ENCODE measurements at regions not wholly inside any gene's neighbourhood (a gene's known extent, or its start where the extent isn't known, plus 50 kb on each side); places are given as distances from the start of the nearest gene placed in this dataset.

GRCh38 chr5:74289691-74290090 is 350.8 kb downstream of the ENC1 start:
- no peaks in the 10 kb centered on the region for H3K36me3 ChIP-seq (ENCODE audit: control insufficient read depth in 2 of 2, extremely low read depth in 1 of 2, insufficient read depth in 2 of 2, low read length in 2 of 2)
- no peak overlapping the region for H3K9ac ChIP-seq (replicated peaks; ENCODE audit: extremely low read depth, insufficient read depth, low read length)
- no peaks in the 10 kb centered on the region for H3K79me2 ChIP-seq (ENCODE audit: control insufficient read depth, insufficient read depth, low read length)
- intact Hi-C loops (cut with micrococcal nuclease) = no loop called here
- CTCF ChIA-PET = interaction anchor here (0.9 to 2.5 kb wide), 3 partner anchors 8 to 351 kb away, joined by 3 to 6 read pairs (median 6); partner anchors contain the start of gene ENC1
- POLR2A ChIA-PET = no interaction called here
- FAIRE-seq (no peak), DNase-seq (ENCODE audit: low read depth, low spot score) (no peak)
- no peak overlapping the region for H2AFZ ChIP-seq (ENCODE audit: low read depth, low read length)
- H3K9me3 ChIP-seq (replicated peaks; ENCODE audit: control insufficient read depth, insufficient read depth, low read length) = no peaks in the 10 kb centered on the region
- H3K4me2 ChIP-seq (ENCODE audit: insufficient read depth, low read length) = no peak overlapping the region
- no TSS peak for BruUV-seq (replicated peaks)
- TF ChIP-seq JUN (IDR thresholded peaks at IDR 0.05; ENCODE audit: borderline replicate concordance, insufficient read depth, insufficient read length, low read depth) = no peak
- no peaks in the 10 kb centered on the region for H3K4me1 ChIP-seq (ENCODE audit: control insufficient read depth, extremely low read depth, insufficient read depth, low read length)
- no peaks in the 10 kb centered on the region for H4K20me1 ChIP-seq (replicated peaks; ENCODE audit: control insufficient read depth, extremely low read depth, insufficient read depth, low read length)
- dilution Hi-C loops (cut with MboI; ENCODE audit: extremely low pct_ligation_motif_present, low sequenced_read_pairs) = no loop called here
- no peaks in the 10 kb centered on the region for H3K9me1 ChIP-seq (replicated peaks; ENCODE audit: control insufficient read depth, extremely low read depth, insufficient read depth, low read length)
- no peak overlapping the region for H3K27ac ChIP-seq (ENCODE audit: insufficient read depth, low read depth, low read length)
- peaks cover 31 to 32% of the 10 kb centered on the region in 2 experiments for H3K27me3 ChIP-seq (ENCODE audit: control insufficient read depth in 2 of 2, insufficient read depth in 2 of 2, low read length in 2 of 2)
- H3K4me3 ChIP-seq (replicated peaks in 1 of 3; ENCODE audit: insufficient read depth in 1 of 3, low read depth in 1 of 3, low read length in 3 of 3) = no peak overlapping the region

- H3K9me3 ChIP-seq (replicated peaks; ENCODE audit: control insufficient read depth, insufficient read depth, low read length) = no peaks in the 10 kb centered on the region
- no peak overlapping the region for H3K9ac ChIP-seq (replicated peaks; ENCODE audit: extremely low read depth, insufficient read depth, low read length)
- dilution Hi-C loops (cut with MboI; ENCODE audit: extremely low pct_ligation_motif_present, low sequenced_read_pairs) (no loop called here), intact Hi-C loops (cut with micrococcal nuclease) (no loop called here)
- H3K4me2 ChIP-seq (ENCODE audit: insufficient read depth, low read length) = no peak overlapping the region
- H2AFZ ChIP-seq (ENCODE audit: low read depth, low read length) = no peak overlapping the region
- no peak overlapping the region for H3K27ac ChIP-seq (ENCODE audit: insufficient read depth, low read depth, low read length)
- H4K20me1 ChIP-seq (replicated peaks; ENCODE audit: control insufficient read depth, extremely low read depth, insufficient read depth, low read length) = no peaks in the 10 kb centered on the region
- no peak for TF ChIP-seq JUN (IDR thresholded peaks at IDR 0.05; ENCODE audit: borderline replicate concordance, insufficient read depth, insufficient read length, low read depth)
- TF ChIP-seq CTCF (IDR thresholded peaks at IDR 0.05; ENCODE audit: extremely low read depth in 1 of 2, insufficient read depth in 1 of 2, low read depth in 1 of 2, low read length in 2 of 2) = no peak
- TF ChIP-seq FOS (IDR thresholded peaks at IDR 0.05; ENCODE audit: borderline replicate concordance, insufficient read depth, low read length) = no peak
- TF ChIP-seq MAX (IDR thresholded peaks at IDR 0.05; ENCODE audit: insufficient read depth, insufficient read length) = no peak
- no peak for TF ChIP-seq GATA2 (IDR thresholded peaks at IDR 0.05; ENCODE audit: insufficient read depth, insufficient read length, low read depth, low read length)
- no peak for TF ChIP-seq EZH2 (IDR thresholded peaks at IDR 0.05; ENCODE audit: borderline replicate concordance, low read depth, low read length, severe bottlenecking)
- TF ChIP-seq POLR2A (IDR thresholded peaks at IDR 0.05; ENCODE audit: low read depth, low read length) = no peak
- no peak for TF ChIP-seq MYC (IDR thresholded peaks at IDR 0.05; ENCODE audit: low read depth, low read length)
- no peak for TF ChIP-seq POLR2AphosphoS5 (IDR thresholded peaks at IDR 0.05; ENCODE audit: insufficient read depth, low read depth, low read length)
- no peaks in the 10 kb centered on the region for H3K79me2 ChIP-seq (ENCODE audit: control insufficient read depth, insufficient read depth, low read length)
- ChIA-PET CTCF (interaction anchor here (0.9 to 2.5 kb wide), 3 partner anchors 8 to 352 kb away, joined by 3 to 6 read pairs (median 6); partner anchors contain the start of gene ENC1), POLR2A (interaction anchor here (1.2 kb wide), 1 partner anchor 352 kb away, joined by 4 read pairs; the partner anchor contains the start of gene ENC1)
- peaks cover 31 to 32% of the 10 kb centered on the region in 2 experiments for H3K27me3 ChIP-seq (ENCODE audit: control insufficient read depth in 2 of 2, insufficient read depth in 2 of 2, low read length in 2 of 2)
- H3K36me3 ChIP-seq (ENCODE audit: control insufficient read depth in 2 of 2, extremely low read depth in 1 of 2, insufficient read depth in 2 of 2, low read length in 2 of 2) = no peaks in the 10 kb centered on the region
- no peaks in the 10 kb centered on the region for H3K4me1 ChIP-seq (ENCODE audit: control insufficient read depth, extremely low read depth, insufficient read depth, low read length)
- DNase-seq (ENCODE audit: low read depth, low spot score) = no peak
- no peak for FAIRE-seq
- no peaks in the 10 kb centered on the region for H3K9me1 ChIP-seq (replicated peaks; ENCODE audit: control insufficient read depth, extremely low read depth, insufficient read depth, low read length)
- H3K4me3 ChIP-seq (replicated peaks in 1 of 3; ENCODE audit: insufficient read depth in 1 of 3, low read depth in 1 of 3, low read length in 3 of 3) = no peak overlapping the region
- no TSS peak for BruUV-seq (replicated peaks)
Observed at GRCh38 chr5:74289238-74289637, 351.3 kb downstream of the ENC1 start.

Measured in endothelial cell of umbilical vein (primary cell).